Activated T-helper 1 cell treated with Interleukin-2 at 50 U/mL for 16 hours (primary cell): ENCODE measurements at regions not wholly inside any gene's neighbourhood (a gene's known extent, or its start where the extent isn't known, plus 50 kb on each side); places are given as distances from the start of the nearest gene placed in this dataset.

Experiments
- DNase-seq: peaks from one replicate; pipeline ENCODE4 v3.0.0-alpha.2; 2020; ENCODE audit warnings: low read depth

DNA sequence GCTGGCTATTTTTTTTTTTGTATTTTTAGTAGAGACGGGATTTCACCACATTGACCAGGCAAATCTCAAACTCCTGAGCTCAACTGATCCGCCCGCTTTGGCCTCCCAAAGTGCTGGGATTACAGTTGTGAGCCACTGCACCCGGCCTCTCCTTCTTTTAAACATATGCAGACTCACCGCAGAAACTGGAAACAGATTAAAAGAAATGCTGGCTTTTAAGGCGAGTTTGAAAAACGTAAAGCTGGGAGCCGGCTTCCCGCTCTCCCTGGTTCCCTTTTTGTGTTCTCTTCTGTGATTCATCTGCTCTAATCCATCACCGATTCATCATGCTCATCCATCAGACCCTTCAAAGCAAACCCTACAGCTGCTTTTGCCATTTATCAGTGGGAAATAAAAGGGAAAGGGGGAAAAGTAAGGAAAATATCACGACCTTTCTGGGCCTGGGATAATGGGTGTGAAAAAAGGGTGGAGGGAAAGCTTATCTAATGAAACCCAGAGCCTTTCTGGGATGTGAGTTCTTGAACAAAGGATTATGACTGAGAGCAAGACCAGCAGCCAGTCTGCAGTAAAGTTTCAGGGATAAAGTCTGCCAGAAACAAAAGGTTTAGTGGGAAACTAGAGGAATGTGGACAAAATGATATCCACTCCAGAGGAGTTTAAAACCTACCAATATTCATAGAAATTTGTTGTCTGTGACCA is 92.3 kb upstream of the LRIG1 start:
- no peak for DNase-seq

DNA sequence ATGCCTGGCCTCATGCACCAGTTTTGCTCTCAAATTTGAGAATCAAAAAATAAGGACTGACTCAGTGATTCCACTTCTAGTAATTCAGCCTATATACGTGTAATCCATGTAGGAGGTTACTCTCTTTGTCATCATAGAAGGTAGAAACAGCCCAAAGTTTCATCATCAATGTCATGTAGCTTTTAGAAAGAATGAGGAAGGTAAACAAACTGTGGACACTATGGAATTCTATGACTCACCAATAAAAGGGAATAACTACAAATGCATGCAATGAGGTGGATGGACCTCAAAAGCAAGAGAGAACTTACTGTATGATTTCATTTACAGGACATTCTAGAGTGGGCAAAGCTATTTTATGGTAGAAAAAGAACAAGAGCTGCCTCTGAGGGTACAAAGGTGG is 93.2 kb upstream of the LRIG1 start:
- DNase-seq, result no peak

- no peak for DNase-seq
Measured at GRCh38 chr3:66597308-66597863, 96.6 kb upstream of the LRIG1 start.

GRCh38 chr3:66598168-66598567 is 97.3 kb upstream of the LRIG1 start:
- no peak for DNase-seq

DNA sequence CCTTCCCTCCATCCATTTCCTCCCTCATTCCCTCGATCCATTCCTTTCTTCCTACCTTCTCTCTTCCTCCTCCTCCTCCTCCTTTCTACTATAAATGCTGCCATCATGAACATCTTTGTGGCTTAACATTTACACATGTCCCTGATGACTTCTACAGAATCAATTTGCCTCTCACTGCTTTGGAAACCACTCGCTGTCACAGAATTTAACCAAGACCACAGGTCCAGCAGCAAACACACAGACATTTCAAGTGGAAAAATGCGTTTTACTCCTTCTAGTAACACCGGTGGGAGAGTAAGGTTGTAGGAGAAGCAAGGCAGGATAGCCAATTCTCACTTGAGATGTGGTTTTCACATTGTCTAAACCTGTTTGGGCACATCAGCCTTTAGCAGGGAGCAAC is 101.4 kb upstream of the LRIG1 start:
- no peak for DNase-seq

DNA sequence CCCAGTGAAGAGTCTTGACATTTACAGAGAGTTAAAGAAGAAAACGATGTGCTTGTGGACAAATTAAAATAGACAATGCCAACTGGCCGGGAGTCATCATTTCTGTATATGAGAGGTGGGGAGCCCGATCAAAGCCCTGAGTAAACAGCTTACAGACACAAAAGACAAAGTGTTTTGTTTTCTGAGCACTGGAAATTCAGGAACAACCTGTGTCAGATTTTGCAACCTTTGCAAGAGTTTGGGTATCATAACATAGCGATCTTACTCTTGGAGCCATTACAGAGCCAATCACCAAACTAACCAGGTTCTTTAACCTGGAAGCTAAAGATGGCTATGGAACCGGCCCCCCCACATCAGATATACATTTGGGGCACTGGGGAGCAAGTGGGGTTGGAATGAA is 101.9 kb upstream of the LRIG1 start:
- DNase-seq, result no peak

DNA sequence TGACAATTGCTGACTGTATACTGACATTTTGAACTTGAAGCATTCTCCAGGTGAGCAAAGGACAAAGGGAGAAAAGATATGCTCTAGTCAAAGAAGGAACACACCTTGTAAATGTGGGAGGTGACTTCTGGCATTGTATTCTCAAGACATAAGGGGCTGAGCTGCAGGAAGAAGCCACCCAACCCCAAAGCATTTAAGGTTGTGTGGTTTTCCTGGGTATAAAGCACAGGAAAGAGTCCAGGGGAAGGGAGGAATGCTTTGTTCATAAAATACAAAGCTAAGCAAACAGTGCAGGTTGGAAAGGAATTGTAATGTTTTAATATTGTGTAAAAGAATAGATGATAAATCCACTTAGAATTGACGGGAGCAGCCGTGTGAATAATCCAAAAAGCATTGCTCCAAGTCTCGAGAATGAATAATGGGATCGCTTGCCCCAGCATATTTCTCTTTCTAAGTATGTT is 102.4 kb upstream of the LRIG1 start:
- DNase-seq, result no peak

DNA sequence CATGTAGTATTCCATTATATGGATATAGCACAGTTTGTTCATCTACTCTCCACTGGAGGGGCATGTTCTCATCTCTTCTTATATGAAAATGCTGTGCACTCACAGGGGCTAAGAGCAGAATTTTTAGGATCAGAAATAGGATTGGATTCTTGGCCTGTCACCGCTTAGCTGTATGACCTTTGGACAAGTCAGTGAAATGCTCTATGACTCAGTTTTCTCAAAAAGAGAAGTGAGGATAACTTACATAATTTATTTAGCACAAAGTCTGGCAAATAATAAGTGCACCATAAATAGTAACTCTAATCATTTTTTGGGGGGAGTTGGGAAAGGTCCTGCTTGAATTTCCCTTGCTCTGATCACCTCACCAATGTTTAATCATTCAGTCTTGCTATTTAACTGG is 103.7 kb upstream of the LRIG1 start:
- no peak for DNase-seq

DNA sequence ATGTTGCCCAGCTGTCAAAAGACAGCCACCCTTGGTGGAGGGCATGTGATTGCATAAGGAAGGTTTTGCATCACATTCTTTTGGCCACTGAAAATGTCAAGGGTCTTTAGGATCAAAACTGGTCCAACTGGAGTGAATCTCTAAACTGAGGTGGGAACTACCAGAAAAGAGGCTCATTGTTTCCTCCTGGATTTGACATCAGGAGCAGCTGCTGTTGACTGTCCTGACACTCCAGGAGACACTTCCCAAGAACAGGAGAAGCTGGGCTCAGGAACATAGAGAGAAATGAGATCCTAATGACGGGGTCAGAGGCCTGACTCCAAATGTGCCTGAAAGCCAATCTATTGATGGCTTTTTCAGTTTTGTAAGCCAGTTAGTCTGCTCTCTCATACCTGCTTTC is 105.3 kb upstream of the LRIG1 start:
- no peak for DNase-seq

- no peak for DNase-seq
Measured at GRCh38 chr3:66606868-66607267, 106.0 kb upstream of the LRIG1 start.

- DNase-seq, result no peak
Measured at GRCh38 chr3:66609660-66610561, 109.1 kb upstream of the LRIG1 start.

DNA sequence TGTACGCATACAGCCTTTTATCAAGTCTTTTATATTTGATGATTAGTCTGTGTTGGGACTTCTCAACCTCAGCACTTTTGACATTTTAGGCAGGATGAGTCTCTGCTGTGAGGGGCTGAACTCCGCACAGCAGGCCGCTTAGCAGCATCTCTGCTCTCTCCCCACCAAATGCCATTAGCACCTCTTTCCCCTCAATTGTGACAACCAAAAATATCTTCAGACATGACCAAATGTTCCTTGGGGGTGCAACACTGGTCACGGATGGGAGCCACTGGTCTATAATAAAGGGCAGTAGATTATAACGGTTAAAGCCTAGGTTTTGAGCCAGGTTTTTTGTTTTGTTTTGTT is 109.7 kb upstream of the LRIG1 start:
- DNase-seq, result no peak

DNA sequence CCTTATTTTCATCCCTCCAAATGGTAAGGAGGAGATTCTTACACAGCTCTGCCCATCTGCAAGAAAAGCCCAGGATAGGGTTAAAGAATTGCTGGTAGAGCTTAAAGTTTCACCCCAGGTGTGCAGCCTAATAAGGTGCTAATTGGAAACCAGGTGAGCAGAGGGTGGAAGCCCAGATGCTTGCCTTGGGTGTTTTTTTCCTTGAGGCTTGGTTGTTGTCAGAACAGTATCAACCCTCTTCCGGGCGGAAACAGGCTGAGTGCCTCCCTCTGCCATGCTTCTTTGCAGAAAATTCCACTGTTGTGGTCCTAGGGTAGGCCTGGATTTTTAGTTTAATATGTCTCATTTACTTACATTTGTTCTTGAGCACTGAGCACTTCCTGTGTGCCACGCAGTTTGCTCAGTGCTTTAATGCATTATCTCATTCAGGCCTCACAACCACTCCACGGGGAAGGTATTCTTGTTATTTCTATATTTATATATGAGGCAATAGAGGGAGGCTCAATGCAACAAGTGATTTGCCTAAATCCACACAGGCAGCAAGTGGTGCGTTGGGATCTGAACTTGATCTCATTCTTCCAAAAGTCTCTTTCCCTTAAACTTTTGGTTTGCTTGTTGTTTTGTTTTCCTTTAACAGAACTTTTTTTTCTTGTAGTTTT is 115.0 kb upstream of the LRIG1 start:
- DNase-seq, result no peak

DNA sequence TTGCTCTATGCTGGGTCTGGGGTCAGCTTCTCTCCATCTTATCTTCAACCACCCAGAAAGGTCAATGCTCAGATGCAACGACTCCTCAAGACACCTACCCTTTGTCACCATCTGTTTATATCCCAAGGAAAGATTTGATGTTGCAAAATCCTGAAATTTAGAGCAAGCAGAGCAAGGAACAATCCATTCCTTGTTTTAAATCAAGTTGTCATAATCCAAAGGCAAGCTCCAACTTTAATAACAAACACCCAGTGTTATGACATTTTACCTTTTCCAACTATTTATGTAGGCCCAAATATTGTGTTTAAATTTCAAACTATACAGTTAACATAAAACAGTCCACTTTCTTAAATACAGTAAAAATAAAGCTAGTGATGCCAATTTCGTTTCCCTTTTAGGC is 116.5 kb upstream of the LRIG1 start:
- DNase-seq, result no peak

GRCh38 chr3:66618066-66618465 is 117.2 kb upstream of the LRIG1 start:
- DNase-seq, result no peak

- DNase-seq, result no peak
Measured at GRCh38 chr3:66620296-66620695, 119.5 kb upstream of the LRIG1 start.

DNA sequence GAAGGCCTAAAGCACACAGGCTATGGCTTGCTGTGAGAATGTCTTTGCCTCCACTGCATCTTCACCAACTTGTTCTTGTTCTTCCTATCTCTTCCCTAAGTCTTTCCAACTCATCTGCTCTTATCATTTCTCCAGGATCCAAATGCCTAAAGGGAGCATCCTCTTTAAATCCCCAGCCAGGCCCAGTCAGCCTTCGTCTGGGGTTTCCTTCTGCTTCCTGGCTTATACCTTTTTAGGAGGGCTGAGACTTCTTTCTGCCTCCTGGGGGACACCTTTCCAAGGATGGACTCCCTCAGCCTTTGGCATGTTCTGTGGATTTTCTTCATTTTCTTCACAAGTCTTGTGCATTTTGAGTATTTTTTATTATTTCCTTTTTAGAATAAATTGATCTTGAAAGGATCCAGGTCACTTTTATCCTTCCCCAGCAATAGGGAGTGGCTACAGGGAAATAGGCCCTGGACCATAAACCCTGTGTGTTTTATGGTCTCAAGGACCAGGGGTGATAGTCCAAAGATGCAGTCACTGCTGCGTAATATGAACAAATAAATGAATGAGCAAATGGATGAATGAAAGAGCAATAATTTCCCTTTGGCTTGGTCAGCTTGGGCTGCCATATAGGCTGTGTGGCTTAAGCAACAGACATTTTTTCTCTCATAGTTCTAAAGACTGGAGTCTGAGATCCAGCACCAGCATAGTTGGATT is 122.1 kb upstream of the LRIG1 start:
- no peak for DNase-seq

- DNase-seq, result no peak
Measured at GRCh38 chr3:66625505-66626216, 124.8 kb upstream of the LRIG1 start.

GRCh38 chr3:66629150-66629981 is 128.5 kb upstream of the LRIG1 start:
- no peak for DNase-seq

DNA sequence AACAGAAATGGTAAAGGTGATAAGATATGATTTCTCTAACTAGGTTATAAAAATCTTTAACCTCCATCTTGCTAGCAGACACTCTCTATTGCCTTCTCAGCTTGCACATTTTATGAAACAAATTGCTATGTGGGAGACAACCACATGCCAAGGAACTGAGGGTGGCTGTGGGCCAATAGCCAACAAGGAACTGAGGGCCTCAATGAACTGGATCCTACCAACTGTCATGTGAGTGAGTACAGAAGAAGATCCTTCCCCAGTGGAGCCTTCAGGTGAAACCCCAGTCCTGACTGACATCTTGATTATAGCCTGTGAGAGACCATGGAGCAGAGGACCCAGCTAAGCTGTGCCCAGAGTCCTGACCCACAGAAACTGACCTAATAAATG is 129.2 kb upstream of the LRIG1 start:
- DNase-seq, result no peak
